Kidney epithelial cell (primary cell): ENCODE measurements at regions not wholly inside any gene's neighbourhood (a gene's known extent, or its start where the extent isn't known, plus 50 kb on each side); places are given as distances from the start of the nearest gene placed in this dataset.
"Not testable (repeated sequence)": the region's sequence is repeated elsewhere in the genome, so short reads cannot be mapped to it uniquely, and the experiment has no call there.

ENCODE experiments used
- DNase-seq: peaks from one replicate; pipeline ENCODE4 v3.0.0-alpha.2; 2010; ENCODE audit warnings: low read depth
- H3K27me3 ChIP-seq: 2 replicates; pipeline ENCODE4 v1.6.0; 2011; ENCODE audit warnings: low read length; ENCODE audit not compliant: control insufficient read depth, insufficient read depth
- H3K36me3 ChIP-seq: 2 replicates; pipeline ENCODE4 v1.5.1; 2011; ENCODE audit warnings: low read length; ENCODE audit not compliant: control insufficient read depth, insufficient read depth
- H3K4me3 ChIP-seq: 2 replicates; pipeline ENCODE4 v1.5.1; 2011; ENCODE audit warnings: low read depth, mild to moderate bottlenecking, control low read depth, low read length
- TF ChIP-seq, protein P1 (sequence below): IDR thresholded peaks from 2 replicates; pipeline ENCODE4 v1.5.1; 2011; ENCODE audit warnings: mild to moderate bottlenecking, moderate library complexity, low read length, control low read depth, inconsistent platforms; ENCODE audit not compliant: insufficient read depth, poor library complexity, severe bottlenecking

DNA sequence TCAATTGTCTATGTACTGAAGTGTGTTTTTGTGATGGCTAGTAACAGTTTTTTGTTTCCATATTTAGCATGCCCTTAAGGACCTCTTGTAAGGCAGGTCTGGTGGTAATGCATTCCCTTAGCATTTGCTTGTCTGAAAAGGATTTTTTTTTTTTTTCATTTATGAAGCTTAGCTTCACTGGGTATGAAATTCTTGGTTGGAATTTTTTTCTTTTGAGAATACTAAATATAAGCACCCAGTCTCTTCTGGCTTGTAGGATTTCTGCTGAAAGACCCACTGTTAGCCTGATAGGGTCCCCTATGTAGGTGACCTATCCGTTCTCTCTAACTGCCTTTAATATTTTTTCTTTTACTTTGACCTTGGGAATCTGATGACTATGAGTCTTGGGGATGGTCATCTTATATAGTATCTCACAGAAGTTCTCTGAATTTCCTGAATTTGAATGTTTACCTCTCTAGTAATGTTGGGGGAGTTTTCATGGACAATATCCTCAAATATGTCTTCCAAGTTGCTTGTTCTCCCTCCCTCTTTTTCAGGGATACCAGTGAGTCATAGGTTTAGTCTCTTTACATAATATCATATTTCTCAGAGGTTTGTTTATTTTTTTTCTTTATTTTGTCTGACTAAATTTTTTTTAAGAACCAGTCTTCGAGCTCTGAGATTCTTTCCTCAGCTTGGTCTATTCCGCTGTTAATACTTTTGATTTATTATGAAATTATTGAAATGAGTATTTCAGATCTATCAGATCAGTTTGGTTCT lies 157.1 kb upstream of the PGRMC2 start:
- no peak for DNase-seq
- no peak overlapping the region for H3K4me3 ChIP-seq
- H3K36me3 ChIP-seq: no peaks in the 10 kb centered on the region
- TF ChIP-seq, protein P1, sequence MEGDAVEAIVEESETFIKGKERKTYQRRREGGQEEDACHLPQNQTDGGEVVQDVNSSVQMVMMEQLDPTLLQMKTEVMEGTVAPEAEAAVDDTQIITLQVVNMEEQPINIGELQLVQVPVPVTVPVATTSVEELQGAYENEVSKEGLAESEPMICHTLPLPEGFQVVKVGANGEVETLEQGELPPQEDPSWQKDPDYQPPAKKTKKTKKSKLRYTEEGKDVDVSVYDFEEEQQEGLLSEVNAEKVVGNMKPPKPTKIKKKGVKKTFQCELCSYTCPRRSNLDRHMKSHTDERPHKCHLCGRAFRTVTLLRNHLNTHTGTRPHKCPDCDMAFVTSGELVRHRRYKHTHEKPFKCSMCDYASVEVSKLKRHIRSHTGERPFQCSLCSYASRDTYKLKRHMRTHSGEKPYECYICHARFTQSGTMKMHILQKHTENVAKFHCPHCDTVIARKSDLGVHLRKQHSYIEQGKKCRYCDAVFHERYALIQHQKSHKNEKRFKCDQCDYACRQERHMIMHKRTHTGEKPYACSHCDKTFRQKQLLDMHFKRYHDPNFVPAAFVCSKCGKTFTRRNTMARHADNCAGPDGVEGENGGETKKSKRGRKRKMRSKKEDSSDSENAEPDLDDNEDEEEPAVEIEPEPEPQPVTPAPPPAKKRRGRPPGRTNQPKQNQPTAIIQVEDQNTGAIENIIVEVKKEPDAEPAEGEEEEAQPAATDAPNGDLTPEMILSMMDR: no peak
- no peaks in the 10 kb centered on the region for H3K27me3 ChIP-seq

DNA sequence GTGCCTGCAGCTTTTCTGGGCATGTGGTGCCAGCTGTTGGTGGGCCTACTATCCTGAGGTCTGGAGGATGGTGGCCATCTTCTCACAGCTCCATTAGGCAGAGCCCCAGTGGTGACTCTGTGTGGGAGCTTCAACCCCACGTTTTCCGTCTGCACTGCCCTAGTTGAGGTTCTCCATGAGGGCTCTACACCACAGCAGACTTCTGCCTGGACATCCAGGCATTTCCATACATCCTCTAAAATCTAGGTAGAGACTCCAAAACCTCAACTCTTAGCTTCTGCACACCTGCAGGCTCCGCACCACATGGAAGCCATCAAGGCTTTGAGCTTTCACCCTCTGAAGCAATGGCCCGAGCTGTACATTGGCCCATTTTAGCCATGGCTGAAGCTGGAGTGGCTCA lies 153.3 kb upstream of the PGRMC2 start:
- TF ChIP-seq, protein P1: no peak
- H3K4me3 ChIP-seq: no peak overlapping the region
- H3K27me3 ChIP-seq: no peaks in the 10 kb centered on the region
- no peaks in the 10 kb centered on the region for H3K36me3 ChIP-seq
- DNase-seq: no peak

DNA sequence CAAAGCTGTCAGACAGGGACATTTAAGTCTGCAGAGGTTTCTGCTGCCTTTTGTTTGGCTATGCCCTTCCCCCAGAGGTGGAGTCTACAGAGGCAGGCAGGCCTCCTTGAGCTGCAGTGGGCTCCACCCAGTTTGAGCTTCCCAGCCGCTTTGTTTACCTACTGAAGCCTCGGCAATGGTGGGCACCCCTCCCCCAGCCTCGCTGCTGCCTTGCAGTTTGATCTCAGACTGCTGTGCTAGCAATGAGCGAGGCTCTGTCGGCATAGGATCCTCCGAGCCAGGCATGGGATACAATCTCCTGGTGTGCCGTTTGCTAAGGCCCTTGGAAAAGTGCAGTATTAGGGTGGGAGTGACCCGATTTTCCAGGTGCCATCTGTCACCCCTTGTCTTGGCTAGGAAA lies 149.4 kb upstream of the PGRMC2 start:
- H3K36me3 ChIP-seq, DNase-seq, H3K27me3 ChIP-seq, H3K4me3 ChIP-seq: not testable (repeated sequence)

DNA sequence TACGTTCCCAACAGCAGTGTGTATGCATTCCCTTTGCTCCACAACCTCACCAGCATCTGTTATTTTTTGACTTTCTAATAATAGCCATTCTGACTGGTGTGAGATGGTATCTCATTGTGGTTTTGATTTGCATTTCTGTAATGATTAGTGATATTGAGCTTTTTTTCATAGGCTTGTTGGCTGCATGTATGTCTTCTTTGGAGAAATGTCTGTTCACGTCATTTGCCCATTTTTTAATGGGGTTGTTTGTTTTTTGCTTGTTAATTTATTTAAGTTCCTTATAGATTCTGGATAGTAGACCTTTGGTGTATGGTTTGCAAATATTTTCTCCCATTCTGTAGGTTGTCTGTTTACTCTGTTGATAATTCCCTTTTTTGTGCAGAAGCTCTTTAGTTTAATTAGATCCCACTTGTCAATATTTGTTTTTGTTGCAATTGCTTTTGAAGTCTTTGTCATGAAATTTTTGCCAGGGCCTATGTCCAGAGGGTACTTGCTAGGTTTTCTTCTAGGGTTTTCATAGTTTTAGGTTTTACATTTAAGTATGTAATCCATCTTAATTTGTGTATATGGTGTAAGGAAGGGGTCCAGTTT lies 141.5 kb upstream of the PGRMC2 start:
- not testable (repeated sequence) for H3K36me3 ChIP-seq, H3K4me3 ChIP-seq, H3K27me3 ChIP-seq, DNase-seq

DNA sequence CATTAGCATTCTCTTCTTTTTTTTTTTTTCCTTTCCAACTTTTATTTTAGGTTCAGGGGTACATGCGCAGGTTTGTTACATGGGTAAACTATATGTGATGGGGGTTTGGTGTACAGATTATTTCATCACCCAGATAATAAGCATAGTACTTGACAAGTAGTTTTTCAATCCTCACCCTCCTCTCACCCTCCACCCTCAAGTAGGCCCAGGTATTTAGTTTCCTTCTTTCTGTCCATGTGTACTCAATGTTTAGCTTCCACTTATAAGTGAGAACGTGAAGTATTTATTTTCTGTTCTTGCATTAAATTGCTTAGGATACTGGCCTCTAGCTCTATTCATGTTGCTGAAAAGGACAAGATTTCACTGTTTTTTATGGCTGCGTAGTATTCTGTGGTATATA lies 140.8 kb upstream of the PGRMC2 start:
- H3K4me3 ChIP-seq: peak overlapping the region; percentile 30

DNA sequence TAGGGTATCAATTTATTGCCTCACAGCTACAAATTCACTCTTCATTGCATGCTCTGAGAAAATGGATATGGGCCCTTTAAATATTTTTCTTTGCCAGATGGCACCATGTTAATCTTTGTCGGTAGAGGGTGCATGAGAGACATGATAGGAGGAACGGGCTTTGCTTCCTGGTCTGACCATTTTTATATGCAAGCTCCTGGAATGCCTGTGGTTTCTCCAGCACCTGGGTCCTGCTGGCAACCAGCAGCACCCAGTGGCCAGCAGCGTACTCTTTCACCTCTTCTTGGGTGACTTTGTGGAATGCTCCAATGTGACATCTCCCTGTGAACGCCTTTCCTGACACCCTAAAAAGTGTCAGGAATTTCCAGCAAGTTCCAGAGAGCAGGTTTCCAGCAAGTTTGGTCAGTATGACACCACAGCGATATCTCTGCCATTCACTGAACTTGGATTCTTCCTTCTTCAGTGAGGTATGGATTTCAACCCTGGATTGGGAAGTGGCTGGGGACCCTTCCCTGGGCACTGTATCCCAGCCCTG lies 140.3 kb upstream of the PGRMC2 start:
- TF ChIP-seq, protein P1: peak; percentile 53
- Histone ChIP-seq H3K27me3 (no peaks in the 10 kb centered on the region), H3K36me3 (no peaks in the 10 kb centered on the region), H3K4me3 (peak overlapping the region; percentile 30)
- peak; percentile 82 for DNase-seq

More for the DNA sequence above, 140.8 kb upstream of the PGRMC2 start:
- DNase-seq: no peak
- TF ChIP-seq, protein P1: no peak
- no peaks in the 10 kb centered on the region for H3K27me3 ChIP-seq
- H3K36me3 ChIP-seq: no peaks in the 10 kb centered on the region
